ENCODE measurements at regions not wholly inside any gene's neighbourhood (a gene's known extent, or its start where the extent isn't known, plus 50 kb on each side); places are given as distances from the start of the nearest gene placed in this dataset.

DNA sequence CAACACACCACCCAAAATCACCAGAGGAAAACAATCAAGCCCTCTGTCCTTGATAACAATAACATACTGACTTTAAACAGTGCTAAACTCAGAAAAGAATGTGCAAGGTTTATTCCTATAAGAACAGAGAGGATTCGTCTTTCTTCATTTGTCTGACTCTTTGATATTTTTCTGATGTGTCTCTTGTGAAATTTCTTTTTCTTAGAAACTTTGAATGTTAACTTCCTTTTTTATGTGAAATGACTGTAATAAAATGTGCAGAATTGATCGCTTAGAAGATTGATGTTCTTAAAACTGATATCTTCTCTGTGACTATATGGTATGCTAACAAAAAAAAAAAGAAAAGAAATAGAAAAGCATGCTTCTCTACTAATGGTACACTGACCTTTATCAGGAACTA, 947.4 kb upstream of the CITED2 start:
- TF ChIP-seq, protein P1, sequence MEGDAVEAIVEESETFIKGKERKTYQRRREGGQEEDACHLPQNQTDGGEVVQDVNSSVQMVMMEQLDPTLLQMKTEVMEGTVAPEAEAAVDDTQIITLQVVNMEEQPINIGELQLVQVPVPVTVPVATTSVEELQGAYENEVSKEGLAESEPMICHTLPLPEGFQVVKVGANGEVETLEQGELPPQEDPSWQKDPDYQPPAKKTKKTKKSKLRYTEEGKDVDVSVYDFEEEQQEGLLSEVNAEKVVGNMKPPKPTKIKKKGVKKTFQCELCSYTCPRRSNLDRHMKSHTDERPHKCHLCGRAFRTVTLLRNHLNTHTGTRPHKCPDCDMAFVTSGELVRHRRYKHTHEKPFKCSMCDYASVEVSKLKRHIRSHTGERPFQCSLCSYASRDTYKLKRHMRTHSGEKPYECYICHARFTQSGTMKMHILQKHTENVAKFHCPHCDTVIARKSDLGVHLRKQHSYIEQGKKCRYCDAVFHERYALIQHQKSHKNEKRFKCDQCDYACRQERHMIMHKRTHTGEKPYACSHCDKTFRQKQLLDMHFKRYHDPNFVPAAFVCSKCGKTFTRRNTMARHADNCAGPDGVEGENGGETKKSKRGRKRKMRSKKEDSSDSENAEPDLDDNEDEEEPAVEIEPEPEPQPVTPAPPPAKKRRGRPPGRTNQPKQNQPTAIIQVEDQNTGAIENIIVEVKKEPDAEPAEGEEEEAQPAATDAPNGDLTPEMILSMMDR (IDR thresholded peaks at IDR 0.05; ENCODE audit: insufficient read depth, low read depth, low read length): no peak
- TF ChIP-seq EZH2 (IDR thresholded peaks at IDR 0.05; ENCODE audit: insufficient read depth, low read length): no peak
